Ovary (tissue), 3 donors: ENCODE measurements at regions not wholly inside any gene's neighbourhood (a gene's known extent, or its start where the extent isn't known, plus 50 kb on each side); places are given as distances from the start of the nearest gene placed in this dataset.

Experiments used
- CTCF ChIP-seq, 3 donors: fragments of 450-650 bp in 2 of 3; fragments of 200-600 bp in 1 of 3; IDR thresholded peaks; one replicate each; pipeline versions ENCODE4 v1.5.1 to v1.8.0; 2016 to 2022; ENCODE audit warnings: antibody characterized with exemption in 3 of 3, mild to moderate bottlenecking in 1 of 3
- EP300 ChIP-seq: sonication (generic); formaldehyde crosslinking; IDR thresholded peaks from one replicate; pipeline ENCODE4 v1.6.1; 2017; ENCODE audit warnings: antibody characterized with exemption
- POLR2A ChIP-seq: fragments of 450-650 bp; IDR thresholded peaks from one replicate; pipeline ENCODE4 v1.6.1; 2017; ENCODE audit warnings: antibody characterized with exemption, mild to moderate bottlenecking, moderate library complexity
- donor health status: DM: no; HTN: no; CAD: no.

GRCh38 chr6:11425431-11425871 is 112.1 kb upstream of the TMEM170B start:
- TF ChIP-seq POLR2A (no peak), CTCF (IDR thresholded peaks at IDR 0.05) (no peak), EP300 (no peak)
